ENCODE measurements at regions not wholly inside any gene's neighbourhood (a gene's known extent, or its start where the extent isn't known, plus 50 kb on each side); places are given as distances from the start of the nearest gene placed in this dataset.

GRCh38 chr14:101318271-101318670 lies 243.0 kb upstream of the DIO3 start:
- TF ChIP-seq CTCF (conservative IDR thresholded peaks at IDR 0.05; ENCODE audit: low read depth, low read length) (no peak), EZH2 (IDR thresholded peaks at IDR 0.05; ENCODE audit: borderline replicate concordance, low read depth, low read length, poor library complexity, severe bottlenecking) (no peak)

Data from A673 (cell line).